K562 (cell line): ENCODE measurements at regions not wholly inside any gene's neighbourhood (a gene's known extent, or its start where the extent isn't known, plus 50 kb on each side); places are given as distances from the start of the nearest gene placed in this dataset.

Experiments used
- ATAC-seq: fragments of 200-7000 bp; cut with Tn5 transposase; 3 replicates; pipeline ENCODE4 v1.9.1; 2020; ENCODE audit warnings: moderate library complexity
- BruUV-seq: library from RNA; stranded (reverse); fragments of 400-500 nt; replicated peaks from 2 replicates; lab custom pipeline; 2021; lab: Mats Ljungman, UMichigan
- CTCF ChIA-PET: fragments of 300-600 bp; formaldehyde crosslinking; extraction: SDS; loops from one replicate; lab custom pipeline; 2021; ENCODE audit warnings: low intra/inter-chr PET ratio; lab: Yijun Ruan, JAX
- POLR2A ChIA-PET: fragments of 300-600, 350-650 bp; sonication (Branson Sonifier 250); formaldehyde crosslinking; extraction: SDS; loops from one replicate; lab custom pipeline; 2021; ENCODE audit warnings: antibody characterized with exemption, inconsistent platforms; lab: Yijun Ruan, JAX
- DNase-seq, 4 experiments: peaks; one replicate each; pipeline versions ENCODE4 v3.0.0 to v3.0.0-alpha.2; 2011 to 2018; ENCODE audit warnings: low spot score in 3 of 4, mixed read lengths in 3 of 4; ENCODE audit errors: extremely low read depth in 1 of 4
- FAIRE-seq: peaks from 2 replicates; lab custom pipeline; 2011; peaks lifted over from hg19 to GRCh38; lab: Jason Lieb, UNC
- H2AFZ ChIP-seq: 2 replicates; pipeline ENCODE4 v1.6.0; 2011; ENCODE audit warnings: low read depth, low read length, control low read depth, inconsistent platforms
- H3K27ac ChIP-seq: fragments of 200-600 bp; 3 replicates; pipeline ENCODE4 v1.8.0; 2011; ENCODE audit warnings: low read depth, mild to moderate bottlenecking, control low read depth, inconsistent platforms, low read length, moderate library complexity, mixed read lengths; ENCODE audit errors: extremely low read depth
- H3K27me3 ChIP-seq, 2 experiments: fragments of 300-600 bp in 1 of 2; 2 replicates in 1 of 2; 3 replicates in 1 of 2; pipeline versions ENCODE4 v1.6.0 to v1.8.0; 2011; ENCODE audit warnings: inconsistent platforms in 2 of 2, low read length in 2 of 2, mild to moderate bottlenecking in 1 of 2, mixed read lengths in 1 of 2, moderate library complexity in 1 of 2; ENCODE audit not compliant: control insufficient read depth in 2 of 2, insufficient read depth in 2 of 2
- H3K36me3 ChIP-seq: fragments of 300-600 bp; 3 replicates; pipeline ENCODE4 v1.8.0; 2011; ENCODE audit warnings: mild to moderate bottlenecking, low read length, inconsistent platforms; ENCODE audit not compliant: control insufficient read depth, insufficient read depth
- H3K4me1 ChIP-seq, 2 experiments: fragments of 200-600 bp in 1 of 2; replicated peaks in 1 of 2; 2 replicates in 1 of 2; 3 replicates in 1 of 2; pipeline versions ENCODE4 v1.5.1 to v1.8.0; 2011; ENCODE audit warnings: inconsistent platforms in 2 of 2, low read length in 2 of 2, mild to moderate bottlenecking in 1 of 2, mixed read lengths in 1 of 2, moderate library complexity in 1 of 2; ENCODE audit not compliant: control insufficient read depth in 2 of 2, insufficient read depth in 2 of 2
- H3K4me2 ChIP-seq: 2 replicates; pipeline ENCODE4 v1.6.1; 2011; ENCODE audit warnings: low read length, control low read depth, inconsistent platforms, mixed read lengths; ENCODE audit not compliant: insufficient read depth
- H3K4me3 ChIP-seq: fragments of 200-600 bp; sonication (generic), shearing (Covaris generic); 2 replicates; pipeline ENCODE4 v1.5.1; 2016; ENCODE audit warnings: control low read depth, inconsistent platforms
- H3K79me2 ChIP-seq: fragments of 200-600 bp; 3 replicates; pipeline ENCODE4 v1.8.0; 2011; ENCODE audit warnings: low read length, inconsistent platforms; ENCODE audit not compliant: control insufficient read depth, insufficient read depth
- H3K9ac ChIP-seq, 2 experiments: 2 replicates each; pipeline versions ENCODE4 v1.6.0 to v1.6.1; 2011; ENCODE audit warnings: low read depth in 2 of 2, low read length in 2 of 2, control low read depth in 1 of 2, inconsistent platforms in 1 of 2, mild to moderate bottlenecking in 1 of 2, mixed read lengths in 1 of 2; ENCODE audit not compliant: insufficient read depth in 1 of 2
- H3K9me1 ChIP-seq: one replicate; pipeline ENCODE4 v1.6.0; 2011; ENCODE audit warnings: inconsistent platforms, mild to moderate bottlenecking, low read length, moderate library complexity; ENCODE audit not compliant: control insufficient read depth, insufficient read depth
- H3K9me3 ChIP-seq: replicated peaks from 2 replicates; pipeline ENCODE4 v1.5.1; 2011; ENCODE audit warnings: low read depth, low read length, inconsistent platforms; ENCODE audit not compliant: control insufficient read depth, insufficient read depth
- H4K20me1 ChIP-seq: replicated peaks from 2 replicates; pipeline ENCODE4 v1.6.1; 2011; ENCODE audit warnings: low read length, inconsistent platforms, mixed read lengths; ENCODE audit not compliant: control insufficient read depth, insufficient read depth
- C11orf30 ChIP-seq: fragments of 450-650 bp; IDR thresholded peaks from 2 replicates; pipeline ENCODE4 v1.6.1; 2016; ENCODE audit warnings: low read depth, mild to moderate bottlenecking
- DPF2 ChIP-seq: fragments of 450-650 bp; IDR thresholded peaks from 2 replicates; pipeline ENCODE4 v1.6.1; 2016
- FOXK2 ChIP-seq, 2 experiments: fragments of 450-650 bp; IDR thresholded peaks in 1 of 2; conservative IDR thresholded peaks in 1 of 2; 2 replicates each; pipeline ENCODE4 v1.6.1; 2016; ENCODE audit warnings: low read depth in 2 of 2, mild to moderate bottlenecking in 1 of 2
- MAFG ChIP-seq: fragments of 450-650 bp; conservative IDR thresholded peaks from 2 replicates; pipeline ENCODE4 v1.6.1; 2016; ENCODE audit warnings: missing genetic modification characterization, missing compliant biosample characterization
- ZNF436 ChIP-seq: fragments of 250-450, 450-650 bp; sonication (Bioruptor Pico); formaldehyde crosslinking; IDR thresholded peaks from 2 replicates; pipeline ENCODE4 v1.7.0; 2020; ENCODE audit warnings: mild to moderate bottlenecking
- WGBS: fragments of 100-300 bp; shearing (Covaris generic); methylation state at CpG from one replicate; pipeline ENCODE4 v1.1.6; 2016; ENCODE audit warnings: low coverage, mixed read lengths; ENCODE audit not compliant: insufficient coverage; ENCODE audit errors: missing lambda C conversion rate; 5-methylcytosine and 5-hydroxymethylcytosine counted together
- in situ Hi-C: fragments of 300-500 bp; cut with MboI; formaldehyde crosslinking; loops from 4 replicates; pipeline ENCODE4 v1.15.0; 2018; ENCODE audit warnings: inconsistent platforms, mixed read lengths
- intact Hi-C: fragments of 100-400 bp; cut with micrococcal nuclease; formaldehyde crosslinking; loops from 2 replicates; pipeline ENCODE4 v1.14.2; 2022
- TF ChIP-seq, protein P1 (sequence below): fragments of 450-650 bp; IDR thresholded peaks from 2 replicates; pipeline ENCODE4 v1.6.1; 2017; ENCODE audit warnings: antibody characterized with exemption
- TF ChIP-seq, protein P2 (sequence below): fragments of 200-800 bp; sonication (Bioruptor generic); IDR thresholded peaks from 2 replicates; pipeline ENCODE4 v1.6.1; 2016; ENCODE audit warnings: missing genetic modification characterization, missing compliant biosample characterization

DNA sequence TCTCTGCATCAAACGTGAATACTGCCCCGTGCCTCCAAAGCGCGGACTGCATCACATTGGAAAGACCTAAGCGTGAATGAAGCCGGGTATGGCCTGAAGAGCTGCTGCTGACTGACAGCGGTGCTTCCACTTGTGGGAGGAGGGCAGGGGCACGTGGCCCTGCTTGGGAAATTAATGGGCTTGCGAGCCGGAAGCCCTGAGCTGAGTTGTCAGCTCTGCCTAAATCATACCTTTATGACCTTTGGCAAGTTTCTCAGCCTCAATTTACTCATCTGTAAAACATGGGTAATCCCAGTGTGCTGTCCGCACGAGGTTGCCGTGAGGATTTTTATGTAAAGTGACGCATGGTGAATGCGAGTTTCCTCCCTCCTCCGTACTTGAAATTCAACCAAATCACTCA, 67.0 kb upstream of the FOXQ1 start:
- Histone ChIP-seq H3K4me2 (no peak overlapping the region), H4K20me1 (no peaks in the 10 kb centered on the region), H3K9me3 (no peaks in the 10 kb centered on the region), H3K4me1 (no peaks in the 10 kb centered on the region), H3K79me2 (no peaks in the 10 kb centered on the region), H2AFZ (no peak overlapping the region), H3K4me3 (no peak overlapping the region), H3K9ac (no peak overlapping the region), H3K27ac (no peak overlapping the region), H3K9me1 (no peaks in the 10 kb centered on the region), H3K27me3 (peaks cover 3 to 18% of the 10 kb centered on the region in 2 experiments), H3K36me3 (no peaks in the 10 kb centered on the region)
- intact Hi-C loops (no loop called here), in situ Hi-C loops (no loop called here)
- CTCF ChIA-PET: no interaction called here
- no TSS peak for BruUV-seq
- no peak for TF ChIP-seq DPF2
- TF ChIP-seq, protein P1, sequence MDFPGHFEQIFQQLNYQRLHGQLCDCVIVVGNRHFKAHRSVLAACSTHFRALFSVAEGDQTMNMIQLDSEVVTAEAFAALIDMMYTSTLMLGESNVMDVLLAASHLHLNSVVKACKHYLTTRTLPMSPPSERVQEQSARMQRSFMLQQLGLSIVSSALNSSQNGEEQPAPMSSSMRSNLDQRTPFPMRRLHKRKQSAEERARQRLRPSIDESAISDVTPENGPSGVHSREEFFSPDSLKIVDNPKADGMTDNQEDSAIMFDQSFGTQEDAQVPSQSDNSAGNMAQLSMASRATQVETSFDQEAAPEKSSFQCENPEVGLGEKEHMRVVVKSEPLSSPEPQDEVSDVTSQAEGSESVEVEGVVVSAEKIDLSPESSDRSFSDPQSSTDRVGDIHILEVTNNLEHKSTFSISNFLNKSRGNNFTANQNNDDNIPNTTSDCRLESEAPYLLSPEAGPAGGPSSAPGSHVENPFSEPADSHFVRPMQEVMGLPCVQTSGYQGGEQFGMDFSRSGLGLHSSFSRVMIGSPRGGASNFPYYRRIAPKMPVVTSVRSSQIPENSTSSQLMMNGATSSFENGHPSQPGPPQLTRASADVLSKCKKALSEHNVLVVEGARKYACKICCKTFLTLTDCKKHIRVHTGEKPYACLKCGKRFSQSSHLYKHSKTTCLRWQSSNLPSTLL: no peak
- no peak for TF ChIP-seq ZNF436
- FAIRE-seq (no peak), DNase-seq (no peak), ATAC-seq (no peak)
- POLR2A ChIA-PET: no interaction called here
- WGBS: 1% methylated on average over 16 of the region's 16 CpGs

DNA sequence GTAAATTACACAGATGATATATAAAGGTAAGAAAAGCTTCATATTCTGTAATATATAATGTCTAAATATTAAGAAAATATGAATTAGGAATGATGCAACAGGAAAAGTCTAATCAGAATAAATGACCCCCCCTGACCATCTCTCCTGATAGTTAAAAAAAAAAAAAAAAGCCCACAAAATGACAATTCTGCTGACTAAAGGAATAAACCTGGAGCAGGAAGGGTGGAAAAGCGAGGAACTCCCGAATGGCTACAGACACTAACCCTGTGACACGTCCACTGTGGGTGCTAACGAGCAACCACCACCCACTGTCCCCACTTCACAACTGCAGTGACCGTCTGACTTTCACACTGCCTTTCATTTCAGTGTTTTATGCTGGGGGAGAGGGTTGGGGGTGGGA, 67.6 kb upstream of the FOXQ1 start:
- Histone ChIP-seq H4K20me1 (no peaks in the 10 kb centered on the region), H3K9ac (no peak overlapping the region), H3K27me3 (peaks cover 3 to 21% of the 10 kb centered on the region in 2 experiments), H3K36me3 (no peaks in the 10 kb centered on the region), H3K9me3 (no peaks in the 10 kb centered on the region), H3K4me3 (no peak overlapping the region), H3K9me1 (no peaks in the 10 kb centered on the region), H3K4me2 (no peak overlapping the region), H3K79me2 (no peaks in the 10 kb centered on the region), H2AFZ (no peak overlapping the region), H3K27ac (no peak overlapping the region), H3K4me1 (no peaks in the 10 kb centered on the region)
- no TSS peak for BruUV-seq
- in situ Hi-C loops (no loop called here), intact Hi-C loops (no loop called here)
- ChIA-PET POLR2A (no interaction called here), CTCF (no interaction called here)
- FAIRE-seq (no peak), DNase-seq (no peak), ATAC-seq (no peak)
- WGBS: 0% methylated on average over 5 of the region's 5 CpGs
- TF ChIP-seq C11orf30 (0 out of 2 replicates have a peak, but pooled peaks have one; percentile 6), FOXK2 (conservative IDR thresholded peaks at IDR 0.05 in 1 of 2, IDR thresholded peaks at IDR 0.05 in 1 of 2; ENCODE audit: low read depth in 2 of 2) (no peak), MAFG (0 out of 2 replicates have a peak, but pooled peaks have one; percentile 21)
- TF ChIP-seq, protein P2, sequence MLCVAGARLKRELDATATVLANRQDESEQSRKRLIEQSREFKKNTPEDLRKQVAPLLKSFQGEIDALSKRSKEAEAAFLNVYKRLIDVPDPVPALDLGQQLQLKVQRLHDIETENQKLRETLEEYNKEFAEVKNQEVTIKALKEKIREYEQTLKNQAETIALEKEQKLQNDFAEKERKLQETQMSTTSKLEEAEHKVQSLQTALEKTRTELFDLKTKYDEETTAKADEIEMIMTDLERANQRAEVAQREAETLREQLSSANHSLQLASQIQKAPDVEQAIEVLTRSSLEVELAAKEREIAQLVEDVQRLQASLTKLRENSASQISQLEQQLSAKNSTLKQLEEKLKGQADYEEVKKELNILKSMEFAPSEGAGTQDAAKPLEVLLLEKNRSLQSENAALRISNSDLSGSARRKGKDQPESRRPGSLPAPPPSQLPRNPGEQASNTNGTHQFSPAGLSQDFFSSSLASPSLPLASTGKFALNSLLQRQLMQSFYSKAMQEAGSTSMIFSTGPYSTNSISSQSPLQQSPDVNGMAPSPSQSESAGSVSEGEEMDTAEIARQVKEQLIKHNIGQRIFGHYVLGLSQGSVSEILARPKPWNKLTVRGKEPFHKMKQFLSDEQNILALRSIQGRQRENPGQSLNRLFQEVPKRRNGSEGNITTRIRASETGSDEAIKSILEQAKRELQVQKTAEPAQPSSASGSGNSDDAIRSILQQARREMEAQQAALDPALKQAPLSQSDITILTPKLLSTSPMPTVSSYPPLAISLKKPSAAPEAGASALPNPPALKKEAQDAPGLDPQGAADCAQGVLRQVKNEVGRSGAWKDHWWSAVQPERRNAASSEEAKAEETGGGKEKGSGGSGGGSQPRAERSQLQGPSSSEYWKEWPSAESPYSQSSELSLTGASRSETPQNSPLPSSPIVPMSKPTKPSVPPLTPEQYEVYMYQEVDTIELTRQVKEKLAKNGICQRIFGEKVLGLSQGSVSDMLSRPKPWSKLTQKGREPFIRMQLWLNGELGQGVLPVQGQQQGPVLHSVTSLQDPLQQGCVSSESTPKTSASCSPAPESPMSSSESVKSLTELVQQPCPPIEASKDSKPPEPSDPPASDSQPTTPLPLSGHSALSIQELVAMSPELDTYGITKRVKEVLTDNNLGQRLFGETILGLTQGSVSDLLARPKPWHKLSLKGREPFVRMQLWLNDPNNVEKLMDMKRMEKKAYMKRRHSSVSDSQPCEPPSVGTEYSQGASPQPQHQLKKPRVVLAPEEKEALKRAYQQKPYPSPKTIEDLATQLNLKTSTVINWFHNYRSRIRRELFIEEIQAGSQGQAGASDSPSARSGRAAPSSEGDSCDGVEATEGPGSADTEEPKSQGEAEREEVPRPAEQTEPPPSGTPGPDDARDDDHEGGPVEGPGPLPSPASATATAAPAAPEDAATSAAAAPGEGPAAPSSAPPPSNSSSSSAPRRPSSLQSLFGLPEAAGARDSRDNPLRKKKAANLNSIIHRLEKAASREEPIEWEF (CRISPR knock-in tag): no peak
